ENCODE measurements at regions not wholly inside any gene's neighbourhood (a gene's known extent, or its start where the extent isn't known, plus 50 kb on each side); places are given as distances from the start of the nearest gene placed in this dataset.

- Histone ChIP-seq H3K9me3 (ENCODE audit: control insufficient read depth, insufficient read depth, low read depth, low read length) (no peaks in the 10 kb centered on the region), H3K36me3 (ENCODE audit: control insufficient read depth, insufficient read depth, low read length) (no peaks in the 10 kb centered on the region), H3K27ac (ENCODE audit: low read length) (no peak overlapping the region), H3K4me1 (ENCODE audit: control insufficient read depth, insufficient read depth, low read length) (no peaks in the 10 kb centered on the region), H3K27me3 (ENCODE audit: control insufficient read depth, insufficient read depth, low read length) (no peaks in the 10 kb centered on the region), H3K4me3 (ENCODE audit: low read depth in 2 of 2, low read length in 2 of 2) (no peak overlapping the region)
- intact Hi-C loops (cut with micrococcal nuclease; ENCODE audit: unreplicated experiment): no loop called here
- ChIA-PET CTCF (no interaction called here), POLR2A (no interaction called here)
- in situ Hi-C loops (cut with HindIII; ENCODE audit: low pct_unique_long_range_greater_than_20kb, low sequenced_read_pairs): no loop called here
- no peak for ATAC-seq
- no TSS peak for BruUV-seq (replicated peaks)
- no peak for DNase-seq (ENCODE audit: low read depth, low spot score)
- no peak for TF ChIP-seq SIN3A (IDR thresholded peaks at IDR 0.05; ENCODE audit: borderline replicate concordance, insufficient read depth, low read depth, low read length)
- no peak for TF ChIP-seq TCF7L2 (IDR thresholded peaks at IDR 0.05; ENCODE audit: low read depth, low read length)
- TF ChIP-seq CTCF (IDR thresholded peaks at IDR 0.05): no peak
- no peak for TF ChIP-seq REST (IDR thresholded peaks at IDR 0.05; ENCODE audit: insufficient read depth in 1 of 2, low read depth in 2 of 2, low read length in 1 of 2)
- no peak for TF ChIP-seq POLR2AphosphoS5 (IDR thresholded peaks at IDR 0.05; ENCODE audit: low read depth, low read length)
These were observed 237.0 kb downstream of the PRELID2 start for GRCh38 chr5:145598184-145598583.

- Histone ChIP-seq H3K4me3 (ENCODE audit: low read depth in 2 of 2, low read length in 2 of 2) (no peak overlapping the region), H3K27ac (ENCODE audit: low read length) (no peak overlapping the region), H3K27me3 (ENCODE audit: control insufficient read depth, insufficient read depth, low read length) (no peaks in the 10 kb centered on the region), H3K4me1 (ENCODE audit: control insufficient read depth, insufficient read depth, low read length) (no peaks in the 10 kb centered on the region), H3K9me3 (ENCODE audit: control insufficient read depth, insufficient read depth, low read depth, low read length) (no peaks in the 10 kb centered on the region), H3K36me3 (ENCODE audit: control insufficient read depth, insufficient read depth, low read length) (no peaks in the 10 kb centered on the region; the same call in 1 of the 2 replicates)
- TF ChIP-seq POLR2AphosphoS5 (IDR thresholded peaks at IDR 0.05; ENCODE audit: low read depth, low read length): no peak
- in situ Hi-C loops (cut with HindIII; ENCODE audit: low pct_unique_long_range_greater_than_20kb, low sequenced_read_pairs) (no loop called here), intact Hi-C loops (cut with micrococcal nuclease; ENCODE audit: unreplicated experiment) (no loop called here)
- DNase-seq (ENCODE audit: low read depth, low spot score) (no peak), ATAC-seq (no peak)
- no TSS peak for BruUV-seq (replicated peaks)
- ChIA-PET POLR2A (no interaction called here), CTCF (no interaction called here)
These were observed 243.6 kb downstream of the PRELID2 start for GRCh38 chr5:145591578-145591977.

- DNase-seq (ENCODE audit: low read depth, low spot score) (no peak), ATAC-seq (no peak)
- in situ Hi-C loops (cut with HindIII; ENCODE audit: low pct_unique_long_range_greater_than_20kb, low sequenced_read_pairs) (no loop called here), intact Hi-C loops (cut with micrococcal nuclease; ENCODE audit: unreplicated experiment) (no loop called here)
- Histone ChIP-seq H3K9me3 (ENCODE audit: control insufficient read depth, insufficient read depth, low read depth, low read length) (no peaks in the 10 kb centered on the region), H3K36me3 (ENCODE audit: control insufficient read depth, insufficient read depth, low read length) (no peaks in the 10 kb centered on the region; the same call in 1 of the 2 replicates), H3K27ac (ENCODE audit: low read length) (no peak overlapping the region), H3K27me3 (ENCODE audit: control insufficient read depth, insufficient read depth, low read length) (no peaks in the 10 kb centered on the region), H3K4me1 (ENCODE audit: control insufficient read depth, insufficient read depth, low read length) (no peaks in the 10 kb centered on the region), H3K4me3 (ENCODE audit: low read depth in 2 of 2, low read length in 2 of 2) (no peak overlapping the region)
- TF ChIP-seq POLR2AphosphoS5 (IDR thresholded peaks at IDR 0.05; ENCODE audit: low read depth, low read length) (no peak), CTCF (IDR thresholded peaks at IDR 0.05) (no peak), SIN3A (IDR thresholded peaks at IDR 0.05; ENCODE audit: borderline replicate concordance, insufficient read depth, low read depth, low read length) (no peak), TCF7L2 (IDR thresholded peaks at IDR 0.05; ENCODE audit: low read depth, low read length) (no peak), REST (IDR thresholded peaks at IDR 0.05; ENCODE audit: insufficient read depth in 1 of 2, low read depth in 2 of 2, low read length in 1 of 2) (no peak)
- no TSS peak for BruUV-seq (replicated peaks)
- ChIA-PET POLR2A (no interaction called here), CTCF (no interaction called here)
These were observed 246.1 kb downstream of the PRELID2 start for GRCh38 chr5:145589063-145589462.
